Spleen (tissue), 11 donors: ENCODE measurements at regions not wholly inside any gene's neighbourhood (a gene's known extent, or its start where the extent isn't known, plus 50 kb on each side); places are given as distances from the start of the nearest gene placed in this dataset.

Experiments
- DNase-seq: peaks from one replicate; pipeline ENCODE4 v3.0.0-alpha.2; 2020
- H3K27ac ChIP-seq, 8 donors: fragments of 200-600 bp; sonication (generic) in 7 of 8; 1 replicate in 4 of 8; 2 replicates in 4 of 8; pipeline versions ENCODE4 v1.5.0 to v1.8.0; 2016 to 2021; ENCODE audit warnings: inconsistent platforms in 4 of 8, mild to moderate bottlenecking in 4 of 8, moderate library complexity in 1 of 8
- H3K27me3 ChIP-seq, 7 donors: fragments of 200-600 bp; sonication (generic) in 6 of 7; replicated peaks in 1 of 7; 1 replicate in 4 of 7; 2 replicates in 3 of 7; pipeline versions ENCODE4 v1.5.0 to v1.8.0; 2016 to 2021; ENCODE audit warnings: inconsistent platforms in 3 of 7, mild to moderate bottlenecking in 1 of 7
- H3K36me3 ChIP-seq, 6 donors: fragments of 200-600 bp; sonication (generic) in 5 of 6; 1 replicate in 4 of 6; 2 replicates in 2 of 6; pipeline versions ENCODE4 v1.5.0 to v1.8.0; 2016 to 2021; ENCODE audit warnings: inconsistent platforms in 2 of 6
- H3K4me1 ChIP-seq, 6 donors: fragments of 200-600 bp; sonication (generic) in 5 of 6; 1 replicate in 3 of 6; 2 replicates in 3 of 6; pipeline versions ENCODE4 v1.5.0 to v1.8.0; 2016 to 2021; ENCODE audit warnings: inconsistent platforms in 3 of 6
- H3K4me3 ChIP-seq, 8 donors: fragments of 200-600 bp; sonication (generic) in 7 of 8; 1 replicate in 4 of 8; 2 replicates in 4 of 8; pipeline versions ENCODE4 v1.5.0 to v1.8.0; 2016 to 2021; ENCODE audit warnings: inconsistent platforms in 4 of 8, mild to moderate bottlenecking in 4 of 8, moderate library complexity in 2 of 8
- H3K9me3 ChIP-seq, 8 donors: fragments of 200-600 bp; sonication (generic) in 7 of 8; 1 replicate in 4 of 8; 2 replicates in 4 of 8; pipeline versions ENCODE4 v1.5.0 to v1.8.0; 2016 to 2021; ENCODE audit warnings: inconsistent platforms in 4 of 8
- POLR2A ChIP-seq, 3 donors: fragments of 450-650 bp; IDR thresholded peaks; one replicate each; pipeline ENCODE4 v1.5.1; 2017; ENCODE audit warnings: antibody characterized with exemption in 3 of 3, mild to moderate bottlenecking in 1 of 3
- POLR2AphosphoS5 ChIP-seq, 3 donors: sonication (generic); formaldehyde crosslinking; IDR thresholded peaks; one replicate each; pipeline ENCODE4 v1.5.1; 2017; ENCODE audit warnings: antibody characterized with exemption in 3 of 3
- WGBS, 5 donors: extraction: QIAGEN DNeasy Blood & Tissue Kit in 3 of 5; methylation state at CpG; one replicate each; pipeline versions ENCODE4 v1.1.5 to v1.1.7; 2013 to 2018; 5-methylcytosine and 5-hydroxymethylcytosine counted together
- intact Hi-C: fragments of 100-400 bp; cut with DNase I; formaldehyde crosslinking; loops from one replicate; pipeline ENCODE4 v1.15.0; 2023; ENCODE audit warnings: low total_unique reads
- TF ChIP-seq, protein P1 (sequence below), 11 experiments: fragments of 200-600 bp in 7 of 11; fragments of 450-650 bp in 4 of 11; sonication (generic) in 4 of 11; IDR thresholded peaks in 8 of 11; conservative IDR thresholded peaks in 3 of 11; 1 replicate in 7 of 11; 2 replicates in 4 of 11; pipeline versions ENCODE4 v1.4.0 to v1.8.0; 2016 to 2021; ENCODE audit warnings: antibody characterized with exemption in 11 of 11, inconsistent platforms in 4 of 11, mild to moderate bottlenecking in 1 of 11
- donor health status: healthy with polysubstance abuse.
- donor health status: DM: no; HTN: no; CAD: no; lungs with moderate emphysema.
- donor health status: DM: no; HTN: no; CAD: no.
- donor health status: Bipolar disorder and iron deficiency.
- donor health status: healthy.
- donor health status: DM: no; HTN: no; CAD: no.
- donor health status: DM: yes; HTN: yes; CAD: no.

GRCh38 chr3:66138336-66139313, 82.2 kb upstream of the SLC25A26 start:
- Histone ChIP-seq H3K36me3 (no peaks in the 10 kb centered on the region), H3K4me3 (no peak overlapping the region), H3K27ac (no peak overlapping the region), H3K4me1 (peaks cover 0 to 1% (median 0%) of the 10 kb centered on the region in 6 donors), H3K27me3 (no peaks in the 10 kb centered on the region), H3K9me3 (no peaks in the 10 kb centered on the region)
- TF ChIP-seq, protein P1, sequence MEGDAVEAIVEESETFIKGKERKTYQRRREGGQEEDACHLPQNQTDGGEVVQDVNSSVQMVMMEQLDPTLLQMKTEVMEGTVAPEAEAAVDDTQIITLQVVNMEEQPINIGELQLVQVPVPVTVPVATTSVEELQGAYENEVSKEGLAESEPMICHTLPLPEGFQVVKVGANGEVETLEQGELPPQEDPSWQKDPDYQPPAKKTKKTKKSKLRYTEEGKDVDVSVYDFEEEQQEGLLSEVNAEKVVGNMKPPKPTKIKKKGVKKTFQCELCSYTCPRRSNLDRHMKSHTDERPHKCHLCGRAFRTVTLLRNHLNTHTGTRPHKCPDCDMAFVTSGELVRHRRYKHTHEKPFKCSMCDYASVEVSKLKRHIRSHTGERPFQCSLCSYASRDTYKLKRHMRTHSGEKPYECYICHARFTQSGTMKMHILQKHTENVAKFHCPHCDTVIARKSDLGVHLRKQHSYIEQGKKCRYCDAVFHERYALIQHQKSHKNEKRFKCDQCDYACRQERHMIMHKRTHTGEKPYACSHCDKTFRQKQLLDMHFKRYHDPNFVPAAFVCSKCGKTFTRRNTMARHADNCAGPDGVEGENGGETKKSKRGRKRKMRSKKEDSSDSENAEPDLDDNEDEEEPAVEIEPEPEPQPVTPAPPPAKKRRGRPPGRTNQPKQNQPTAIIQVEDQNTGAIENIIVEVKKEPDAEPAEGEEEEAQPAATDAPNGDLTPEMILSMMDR (IDR thresholded peaks at IDR 0.05 in 8 of 11, conservative IDR thresholded peaks at IDR 0.05 in 3 of 11) = peak in 10 of 11 experiments; percentile 26 to 72 (median 55)
- TF ChIP-seq POLR2AphosphoS5 (IDR thresholded peaks at IDR 0.05) (peak in 1 of 3 donors; percentile 39), POLR2A (IDR thresholded peaks at IDR 0.05) (no peak)
- intact Hi-C loops = loop anchor here (10.0 kb wide), 1 partner anchor 354 kb away; no protein-coding TSS in a partner anchor
- 14 to 21% (median 16%) methylated on average over 6 of the region's 6 CpGs for WGBS, 5 donors
- DNase-seq = no peak

DNA sequence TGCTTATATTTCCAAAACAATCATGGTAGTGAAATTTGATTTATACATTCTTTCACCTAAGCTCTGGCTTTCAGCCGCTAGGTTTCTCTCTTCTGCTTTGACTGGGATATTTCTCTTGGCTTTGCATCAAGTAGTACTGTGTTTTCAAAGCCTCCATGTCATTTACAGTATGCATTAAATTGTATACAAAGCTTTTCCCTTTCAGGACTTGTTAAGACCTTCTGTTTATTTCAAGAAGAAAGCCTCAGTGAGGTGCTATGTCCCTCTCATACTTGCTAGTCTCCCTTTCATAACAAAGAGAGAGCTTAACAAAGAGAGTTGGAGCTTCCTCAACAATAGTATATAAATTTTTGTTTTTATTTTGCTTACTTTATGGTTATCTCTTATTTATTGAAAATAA, 84.2 kb upstream of the SLC25A26 start:
- no peak for DNase-seq
- H3K9me3 ChIP-seq = no peaks in the 10 kb centered on the region
- intact Hi-C loops = loop anchor here (10.0 kb wide), 1 partner anchor 352 kb away; no protein-coding TSS in a partner anchor

DNA sequence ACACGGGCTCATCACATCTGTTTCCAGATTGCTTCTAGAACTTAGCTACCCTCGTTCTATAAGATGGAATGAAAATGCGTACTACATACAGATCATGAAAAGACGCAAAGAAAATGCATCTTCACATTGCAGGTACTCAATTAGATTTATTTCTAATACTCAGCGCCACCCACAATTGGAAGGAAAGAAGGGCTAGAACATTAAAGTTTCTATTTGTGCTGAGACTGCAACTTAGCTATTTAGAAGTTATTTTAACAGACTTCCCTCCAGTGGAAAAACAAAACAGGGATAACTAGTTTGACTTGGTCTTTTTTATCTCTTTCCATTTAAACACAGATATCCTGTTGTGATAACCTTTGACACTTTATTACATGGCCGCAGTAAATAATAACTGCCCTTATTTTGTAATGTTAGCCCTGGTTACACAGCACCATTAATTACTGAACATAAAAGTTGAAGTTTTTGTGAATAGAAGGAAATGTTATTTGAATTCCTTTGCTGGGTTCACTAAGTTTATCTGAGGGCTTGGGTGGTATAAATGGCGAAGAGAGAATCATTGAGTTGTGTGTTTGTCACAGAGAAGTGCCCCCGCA, 86.9 kb upstream of the SLC25A26 start:
- peaks cover 0 to 7% (median 0%) of the 10 kb centered on the region in 6 donors for H3K4me1 ChIP-seq
- TF ChIP-seq POLR2A (IDR thresholded peaks at IDR 0.05) = no peak
- no peak for TF ChIP-seq POLR2AphosphoS5 (IDR thresholded peaks at IDR 0.05)
- TF ChIP-seq, protein P1 (IDR thresholded peaks at IDR 0.05 in 8 of 11, conservative IDR thresholded peaks at IDR 0.05 in 3 of 11) = no peak
- intact Hi-C loops = loop anchor here (10.0 kb wide), 1 partner anchor 349 kb away; no protein-coding TSS in a partner anchor

More for the DNA sequence above, 84.2 kb upstream of the SLC25A26 start:
- Histone ChIP-seq H3K36me3 (no peaks in the 10 kb centered on the region), H3K4me1 (peaks cover 0 to 7% (median 0%) of the 10 kb centered on the region in 6 donors), H3K4me3 (no peak overlapping the region), H3K27ac (no peak overlapping the region), H3K27me3 (no peaks in the 10 kb centered on the region)
- TF ChIP-seq, protein P1 (IDR thresholded peaks at IDR 0.05 in 8 of 11, conservative IDR thresholded peaks at IDR 0.05 in 3 of 11) = no peak
- TF ChIP-seq POLR2A (IDR thresholded peaks at IDR 0.05) (no peak), POLR2AphosphoS5 (IDR thresholded peaks at IDR 0.05) (no peak)
- WGBS, 5 donors = 92 to 100% (median 98%) methylated on average over 1 of the region's 1 CpG

More for the DNA sequence above, 86.9 kb upstream of the SLC25A26 start:
- Histone ChIP-seq H3K27ac (peak overlapping the region in 7 of 8 donors; percentile 30 to 59 (median 55)), H3K9me3 (no peaks in the 10 kb centered on the region), H3K36me3 (no peaks in the 10 kb centered on the region), H3K27me3 (no peaks in the 10 kb centered on the region), H3K4me3 (no peak overlapping the region)
- 61 to 72% (median 71%) methylated on average over 8 of the region's 8 CpGs for WGBS, 5 donors
- DNase-seq = no peak
